ENCODE measurements at regions not wholly inside any gene's neighbourhood (a gene's known extent, or its start where the extent isn't known, plus 50 kb on each side); places are given as distances from the start of the nearest gene placed in this dataset.
A peak's percentile ranks its signal among the peaks of the same experiment; 100 is the strongest.
"Not testable (repeated sequence)": the region's sequence is repeated elsewhere in the genome, so short reads cannot be mapped to it uniquely, and the experiment has no call there.

- no peak for DNase-seq (ENCODE audit: low read depth, low spot score)
- in situ Hi-C loops (cut with HindIII; ENCODE audit: low pct_unique_long_range_greater_than_20kb, low sequenced_read_pairs), result no loop called here
Observed at GRCh38 chr4:156158747-156159146, 205.1 kb upstream of the CTSO start.

DNA sequence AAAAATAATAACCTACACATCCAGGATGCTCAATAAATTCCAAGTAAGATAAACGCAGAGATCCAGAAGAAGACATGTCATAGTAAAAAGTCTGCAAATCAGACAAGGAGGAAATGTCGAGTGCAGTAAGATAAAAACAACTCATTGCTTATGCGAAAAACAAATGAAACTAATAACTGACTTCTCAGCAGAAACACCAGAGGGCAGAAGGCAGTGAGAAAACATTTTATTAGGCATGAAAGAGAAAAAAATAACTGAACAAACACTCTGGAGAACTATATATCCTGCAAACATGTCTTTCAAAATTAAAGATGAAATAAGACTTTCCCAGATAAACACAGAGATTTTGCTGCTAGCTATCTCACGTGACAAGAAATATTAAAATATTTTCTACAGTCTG, 201.3 kb upstream of the CTSO start:
- in situ Hi-C loops (cut with HindIII; ENCODE audit: low pct_unique_long_range_greater_than_20kb, low sequenced_read_pairs), result no loop called here
- DNase-seq (ENCODE audit: low read depth, low spot score), result peak; percentile 2

GRCh38 chr4:156146571-156146970, 192.9 kb upstream of the CTSO start:
- in situ Hi-C loops (cut with HindIII; ENCODE audit: low pct_unique_long_range_greater_than_20kb, low sequenced_read_pairs), result no loop called here
- DNase-seq (ENCODE audit: low read depth, low spot score), result peak; percentile 32

GRCh38 chr4:156144961-156145360, 191.3 kb upstream of the CTSO start:
- DNase-seq (ENCODE audit: low read depth, low spot score), result no peak
- in situ Hi-C loops (cut with HindIII; ENCODE audit: low pct_unique_long_range_greater_than_20kb, low sequenced_read_pairs), result no loop called here

- in situ Hi-C loops (cut with HindIII; ENCODE audit: low pct_unique_long_range_greater_than_20kb, low sequenced_read_pairs), result no loop called here
- no peak for DNase-seq (ENCODE audit: low read depth, low spot score)
Observed at GRCh38 chr4:156138781-156139280, 185.2 kb upstream of the CTSO start.

- no peak for DNase-seq (ENCODE audit: low read depth, low spot score)
- in situ Hi-C loops (cut with HindIII; ENCODE audit: low pct_unique_long_range_greater_than_20kb, low sequenced_read_pairs), result no loop called here
Observed at GRCh38 chr4:156137679-156138473, 184.2 kb upstream of the CTSO start.

- no peak for DNase-seq (ENCODE audit: low read depth, low spot score)
- in situ Hi-C loops (cut with HindIII; ENCODE audit: low pct_unique_long_range_greater_than_20kb, low sequenced_read_pairs), result no loop called here
Observed at GRCh38 chr4:156132196-156132595, 178.5 kb upstream of the CTSO start.

DNA sequence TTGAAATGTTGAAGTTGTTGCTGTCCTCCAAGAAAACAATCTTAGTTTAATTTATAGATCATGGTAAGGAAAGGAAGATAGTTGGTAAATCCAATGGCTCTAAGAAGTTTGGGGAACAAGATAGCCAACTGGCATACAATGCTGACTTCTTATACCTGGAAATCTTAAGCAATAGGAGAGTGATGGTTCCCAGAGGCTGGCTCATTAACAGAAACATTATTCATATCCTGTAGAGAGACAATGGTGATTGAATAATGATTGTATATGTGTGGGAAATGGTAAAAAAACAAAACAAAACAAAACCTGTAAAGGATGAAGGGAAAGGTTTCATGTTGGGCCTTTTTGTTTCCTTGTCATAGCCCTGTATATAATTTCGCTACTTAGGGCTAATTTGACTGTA, 174.9 kb upstream of the CTSO start:
- DNase-seq (ENCODE audit: low read depth, low spot score), result no peak
- in situ Hi-C loops (cut with HindIII; ENCODE audit: low pct_unique_long_range_greater_than_20kb, low sequenced_read_pairs), result no loop called here

- in situ Hi-C loops (cut with HindIII; ENCODE audit: low pct_unique_long_range_greater_than_20kb, low sequenced_read_pairs), result no loop called here
Observed at GRCh38 chr4:156118507-156119220, 165.0 kb upstream of the CTSO start.

DNA sequence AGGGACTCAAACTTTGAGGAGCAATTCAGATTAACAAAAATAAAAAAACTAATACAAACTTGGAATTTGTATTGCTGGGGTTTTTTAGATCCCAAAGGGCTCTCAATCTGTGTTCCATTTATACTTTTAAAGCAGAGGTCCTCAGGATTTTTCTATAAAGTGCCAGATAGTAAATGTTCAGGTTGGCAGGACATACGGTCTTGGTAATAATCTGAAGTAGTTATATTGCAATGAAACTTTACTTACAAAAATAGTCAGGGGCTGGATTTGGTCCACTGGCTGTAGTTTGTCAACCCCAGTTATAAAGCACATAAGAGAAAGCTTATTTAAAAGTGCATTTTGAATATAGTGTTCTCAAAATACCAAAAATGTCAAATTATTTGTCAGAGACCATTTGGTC, 164.1 kb upstream of the CTSO start:
- in situ Hi-C loops (cut with HindIII; ENCODE audit: low pct_unique_long_range_greater_than_20kb, low sequenced_read_pairs), result no loop called here
- no peak for DNase-seq (ENCODE audit: low read depth, low spot score)

More at GRCh38 chr4:156118507-156119220, 165.0 kb upstream of the CTSO start:
- no peak for DNase-seq (ENCODE audit: low read depth, low spot score)

DNA sequence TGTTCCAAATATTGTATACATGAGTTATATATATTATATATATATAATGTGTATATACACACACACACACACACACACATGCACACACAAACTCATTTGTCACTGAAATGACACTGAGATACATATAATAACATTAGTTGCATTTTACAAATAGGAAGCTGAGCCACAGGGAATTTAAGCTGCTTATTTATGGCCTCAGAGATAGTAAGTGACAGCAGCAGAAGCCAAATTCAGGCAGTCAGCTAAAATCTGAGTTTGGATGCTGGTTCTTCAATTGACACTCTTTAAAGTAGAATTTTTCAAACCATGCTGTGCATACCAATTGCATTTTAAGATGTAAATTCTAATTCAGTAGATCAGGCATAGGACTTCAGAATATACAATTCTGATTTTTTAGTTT, 163.3 kb upstream of the CTSO start:
- in situ Hi-C loops (cut with HindIII; ENCODE audit: low pct_unique_long_range_greater_than_20kb, low sequenced_read_pairs), result no loop called here
- no peak for DNase-seq (ENCODE audit: low read depth, low spot score)

GRCh38 chr4:156113138-156113765, 159.6 kb upstream of the CTSO start:
- DNase-seq (ENCODE audit: low read depth, low spot score), result peak; percentile 9
- in situ Hi-C loops (cut with HindIII; ENCODE audit: low pct_unique_long_range_greater_than_20kb, low sequenced_read_pairs), result no loop called here

- DNase-seq (ENCODE audit: low read depth, low spot score), result no peak
- in situ Hi-C loops (cut with HindIII; ENCODE audit: low pct_unique_long_range_greater_than_20kb, low sequenced_read_pairs), result no loop called here
Observed at GRCh38 chr4:156111686-156112085, 158.0 kb upstream of the CTSO start.

DNA sequence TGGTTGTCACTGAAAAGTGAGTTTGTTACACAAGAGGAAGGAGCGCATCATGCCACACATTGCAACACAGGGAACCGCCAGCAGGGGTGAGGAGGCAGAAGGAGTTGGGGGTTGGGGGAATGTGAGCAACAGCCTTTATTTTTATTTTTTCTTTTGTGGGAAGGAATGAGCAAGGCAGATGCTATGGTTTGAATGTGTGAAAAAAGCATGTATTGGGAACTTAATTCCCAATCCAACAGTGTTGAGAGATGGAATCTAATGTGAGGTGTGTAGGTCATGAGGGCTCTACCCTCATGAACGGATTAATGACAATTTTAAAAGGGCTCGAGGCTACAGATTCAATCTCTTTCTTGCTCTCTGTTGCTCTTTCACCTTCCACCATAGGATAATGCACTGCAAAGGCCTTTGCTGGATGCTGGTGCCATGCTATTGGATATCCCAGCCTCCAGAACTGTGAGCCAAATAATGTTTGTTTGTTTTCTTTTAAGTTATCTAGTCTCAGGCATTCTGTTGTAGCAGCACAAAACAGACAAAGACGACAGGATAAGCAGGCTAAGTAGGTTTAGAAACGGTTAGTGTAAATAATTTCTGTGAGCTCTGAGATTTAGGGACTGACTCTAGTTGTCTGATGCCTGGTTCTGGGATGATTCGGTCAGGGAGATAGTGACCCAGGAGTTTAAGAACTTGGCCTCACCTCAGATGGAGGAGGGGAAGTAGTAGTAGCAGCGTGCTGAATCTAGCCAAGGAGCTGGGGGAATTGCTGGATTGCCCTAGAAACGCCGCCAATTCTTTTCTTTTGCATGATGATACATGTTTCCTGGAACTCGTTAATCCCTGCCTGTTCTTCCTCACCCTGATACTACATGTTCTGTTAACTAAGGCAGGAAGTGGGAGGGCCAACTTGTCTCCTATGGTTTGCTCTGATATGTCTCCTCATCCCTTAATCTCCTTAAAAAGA, 156.6 kb upstream of the CTSO start:
- peak; percentile 2 for DNase-seq (ENCODE audit: low read depth, low spot score)
- in situ Hi-C loops (cut with HindIII; ENCODE audit: low pct_unique_long_range_greater_than_20kb, low sequenced_read_pairs), result no loop called here

DNA sequence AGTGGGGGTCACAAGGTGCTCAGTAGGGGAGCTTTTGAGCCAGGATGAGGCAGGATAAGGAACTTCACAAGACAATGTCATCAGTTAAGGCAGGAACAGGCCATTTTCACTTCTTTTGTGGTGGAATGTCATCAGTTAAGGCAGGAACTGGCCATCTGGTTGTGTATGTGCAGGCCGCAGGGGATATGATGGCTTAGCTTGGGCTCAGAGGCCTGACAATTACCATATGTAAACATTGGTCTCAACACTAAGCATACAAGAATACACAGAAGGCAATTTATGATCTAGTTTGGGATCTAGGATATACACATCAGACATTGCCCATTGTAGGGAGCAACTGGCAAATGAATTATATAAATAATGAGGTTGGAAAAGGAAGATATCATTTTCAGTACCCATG, 155.4 kb upstream of the CTSO start:
- in situ Hi-C loops (cut with HindIII; ENCODE audit: low pct_unique_long_range_greater_than_20kb, low sequenced_read_pairs), result not testable (repeated sequence)

GRCh38 chr4:156103311-156103710, 149.6 kb upstream of the CTSO start:
- in situ Hi-C loops (cut with HindIII; ENCODE audit: low pct_unique_long_range_greater_than_20kb, low sequenced_read_pairs), result no loop called here
- no peak for DNase-seq (ENCODE audit: low read depth, low spot score)

More for the DNA sequence above, 155.4 kb upstream of the CTSO start:
- DNase-seq (ENCODE audit: low read depth, low spot score), result not testable (repeated sequence)

GRCh38 chr4:156102411-156102810, 148.7 kb upstream of the CTSO start:
- in situ Hi-C loops (cut with HindIII; ENCODE audit: low pct_unique_long_range_greater_than_20kb, low sequenced_read_pairs), result no loop called here
- no peak for DNase-seq (ENCODE audit: low read depth, low spot score)
